GM21576 (cell line): ENCODE measurements at regions not wholly inside any gene's neighbourhood (a gene's known extent, or its start where the extent isn't known, plus 50 kb on each side); places are given as distances from the start of the nearest gene placed in this dataset.
"Not testable (repeated sequence)": the region's sequence is repeated elsewhere in the genome, so short reads cannot be mapped to it uniquely, and the experiment has no call there.

ENCODE experiments used
- ATAC-seq: cut with Tn5 transposase; IDR thresholded peaks from one replicate; pipeline ENCODE4 v1.9.1; 2021; ENCODE audit warnings: mild to moderate bottlenecking, moderate library complexity; ENCODE audit not compliant: unreplicated experiment

DNA sequence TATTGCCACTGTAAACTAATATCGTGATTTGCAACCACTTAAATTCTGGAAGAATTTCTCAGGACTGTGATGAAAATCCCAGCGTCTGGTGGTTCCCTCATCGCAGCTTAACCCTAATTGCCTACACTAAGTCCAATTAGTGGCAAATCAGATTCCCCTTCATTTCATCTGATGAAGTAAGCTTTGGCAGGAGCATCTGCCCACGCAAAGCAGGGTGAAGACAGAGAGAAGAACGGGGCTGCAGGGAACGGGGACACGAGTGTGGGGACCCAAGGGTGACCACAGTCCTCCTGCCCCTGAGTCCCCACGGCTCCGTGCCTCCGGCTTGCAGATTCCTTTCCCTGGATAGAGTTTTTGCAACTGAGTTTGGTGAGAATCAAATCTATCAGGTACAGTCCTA, 159.5 kb downstream of the LY86 start:
- no peak for ATAC-seq

DNA sequence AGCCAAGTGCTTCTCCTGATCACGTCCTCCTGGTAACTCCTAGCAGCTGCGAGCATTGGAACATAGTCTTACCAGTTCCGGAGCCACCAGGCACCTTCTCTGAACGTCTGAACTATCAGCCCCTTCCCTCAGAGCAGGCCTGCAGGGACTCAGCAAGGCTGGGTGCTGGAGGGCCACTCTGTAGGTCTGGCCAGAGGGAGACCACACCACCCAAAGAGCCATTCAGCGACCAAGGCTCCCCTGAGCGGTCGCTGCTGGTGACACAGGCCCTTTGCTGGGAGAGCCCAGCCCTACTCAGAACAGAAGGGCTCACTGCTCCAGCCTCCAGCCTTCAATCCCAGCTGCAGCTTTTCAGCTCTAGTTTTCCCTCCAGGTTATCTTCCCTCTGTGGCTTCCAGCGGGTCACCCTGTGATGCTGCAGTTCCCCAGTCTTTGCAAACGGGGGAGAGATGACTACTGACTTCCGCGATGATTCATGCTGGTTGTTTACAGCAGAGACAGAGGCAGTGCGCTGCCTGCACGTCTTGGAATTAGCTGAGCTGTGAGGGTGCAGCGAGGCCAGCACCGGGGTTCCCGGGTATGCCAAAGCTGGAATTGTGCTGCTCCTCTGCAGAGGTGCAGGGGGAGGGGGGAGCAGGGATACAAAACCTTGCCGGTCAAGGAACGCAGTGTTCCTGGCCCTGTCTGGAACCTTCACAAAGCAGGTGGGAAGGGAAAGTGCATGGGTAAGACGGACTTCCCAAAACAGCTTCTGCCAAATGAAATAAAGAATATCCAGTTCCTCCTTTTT, 161.4 kb downstream of the LY86 start:
- no peak for ATAC-seq

DNA sequence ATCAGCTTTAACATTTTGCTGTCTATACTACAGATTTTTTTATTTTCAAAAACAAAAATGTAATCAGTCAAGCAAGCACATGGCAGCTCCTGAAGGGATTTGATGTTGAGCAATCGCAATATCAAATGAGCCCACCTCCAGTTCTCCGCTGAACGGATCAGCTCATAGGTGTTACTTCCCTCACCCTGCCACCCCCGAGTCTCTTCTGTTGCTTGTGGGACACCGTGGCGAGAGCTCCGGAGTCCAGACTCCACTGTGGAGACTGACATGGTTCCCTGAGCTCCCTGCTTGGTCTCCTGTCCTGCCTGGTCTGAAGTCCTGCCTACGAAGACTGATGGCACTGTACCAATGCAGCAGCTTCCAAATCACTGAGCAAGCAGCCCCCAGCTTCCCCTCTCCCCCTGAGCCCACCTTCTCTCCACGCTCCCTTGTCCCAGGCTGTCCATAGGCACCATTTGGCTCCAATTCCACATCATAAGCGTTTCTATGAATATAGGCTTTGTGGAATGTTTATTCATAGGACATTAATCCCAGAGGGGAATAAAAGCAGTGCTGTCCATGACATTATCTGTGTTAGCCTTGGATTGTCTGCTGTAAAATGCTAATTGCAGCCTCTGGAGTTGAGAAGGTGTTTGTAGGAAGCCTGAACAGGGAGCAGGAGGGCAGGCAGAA, 162.2 kb downstream of the LY86 start:
- no peak for ATAC-seq

- ATAC-seq: no peak
These were observed 162.7 kb downstream of the LY86 start for GRCh38 chr6:6751266-6751596.

DNA sequence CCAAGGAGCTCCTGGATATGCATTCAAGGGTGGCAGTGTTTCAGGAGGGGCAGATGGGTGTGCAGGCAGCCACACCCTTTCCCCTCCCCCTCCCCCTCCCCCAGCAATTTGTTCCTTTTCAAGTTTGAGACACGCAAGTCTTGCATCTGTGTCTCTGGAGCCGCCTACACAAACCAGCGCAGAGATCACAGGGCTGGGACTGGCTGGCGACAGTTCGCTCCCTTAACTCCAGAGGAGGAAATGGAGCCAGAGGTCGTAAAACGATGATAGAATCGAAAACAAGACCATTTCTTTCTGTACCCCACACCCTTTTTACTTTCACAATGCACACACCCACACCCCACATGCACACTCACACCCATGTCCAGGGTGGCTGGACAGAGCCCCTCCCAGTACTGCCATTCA, 163.1 kb downstream of the LY86 start:
- no peak for ATAC-seq

DNA sequence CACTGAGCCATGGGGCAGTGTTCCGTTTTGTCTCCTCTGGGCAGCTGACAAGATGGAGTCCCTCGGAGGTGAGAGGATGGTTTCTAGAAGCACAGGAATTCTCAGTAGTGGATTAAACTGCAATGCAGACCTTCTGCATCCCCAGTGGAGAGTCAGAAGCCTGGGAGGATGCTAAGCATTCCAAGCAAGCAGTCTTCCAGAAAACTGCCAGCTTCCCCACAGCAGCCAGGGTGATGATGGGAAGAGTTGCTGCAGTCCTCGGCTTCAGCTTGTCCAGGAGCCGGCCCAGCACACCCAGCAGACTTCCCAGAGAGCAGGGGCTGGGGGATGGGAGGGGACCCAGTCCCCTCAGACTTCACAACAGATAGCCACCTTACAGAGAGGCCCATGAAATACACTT, 163.6 kb downstream of the LY86 start:
- ATAC-seq: no peak

DNA sequence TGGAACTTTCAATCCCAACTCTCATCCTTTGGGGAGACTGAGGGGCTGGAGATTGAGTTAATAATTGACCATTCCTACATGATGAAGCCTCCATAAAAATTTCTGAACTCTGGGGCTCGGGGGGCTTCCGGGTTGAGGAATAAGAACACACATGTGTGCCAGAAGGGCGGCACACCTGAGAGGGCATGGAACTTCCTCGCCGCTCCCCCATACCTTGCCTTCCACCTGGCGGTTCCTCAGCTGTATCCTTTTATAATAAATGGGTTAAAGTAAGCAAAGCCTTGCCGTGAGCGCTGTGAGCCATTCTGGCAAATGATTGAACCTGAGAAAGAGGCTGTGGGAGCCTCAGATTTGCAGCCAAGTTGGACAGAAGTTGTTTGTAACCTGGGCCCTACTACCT, 164.8 kb downstream of the LY86 start:
- no peak for ATAC-seq

DNA sequence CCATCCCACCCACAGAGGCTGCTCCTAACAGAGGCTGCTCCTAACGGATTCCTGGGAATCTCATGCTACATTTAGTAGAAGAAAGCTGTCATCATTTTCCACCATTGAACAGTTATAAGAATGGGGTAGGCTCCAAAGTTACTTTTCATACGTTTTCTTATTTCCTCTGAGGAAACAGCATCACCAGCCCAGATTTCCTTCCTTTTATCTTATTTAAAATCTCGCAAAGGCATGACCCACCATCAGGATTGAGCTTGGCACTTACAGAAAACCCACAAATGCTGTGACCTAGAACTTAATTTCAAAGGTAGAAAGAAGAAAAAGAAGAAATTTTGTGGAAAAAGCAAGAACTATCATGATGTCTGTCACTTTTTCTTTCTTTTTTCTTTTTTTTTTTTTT, 168.0 kb downstream of the LY86 start:
- no peak for ATAC-seq

GRCh38 chr6:6758546-6758914, 170.0 kb downstream of the LY86 start:
- no peak for ATAC-seq

GRCh38 chr6:6758915-6759654, 170.6 kb downstream of the LY86 start:
- ATAC-seq: peak; percentile 95

DNA sequence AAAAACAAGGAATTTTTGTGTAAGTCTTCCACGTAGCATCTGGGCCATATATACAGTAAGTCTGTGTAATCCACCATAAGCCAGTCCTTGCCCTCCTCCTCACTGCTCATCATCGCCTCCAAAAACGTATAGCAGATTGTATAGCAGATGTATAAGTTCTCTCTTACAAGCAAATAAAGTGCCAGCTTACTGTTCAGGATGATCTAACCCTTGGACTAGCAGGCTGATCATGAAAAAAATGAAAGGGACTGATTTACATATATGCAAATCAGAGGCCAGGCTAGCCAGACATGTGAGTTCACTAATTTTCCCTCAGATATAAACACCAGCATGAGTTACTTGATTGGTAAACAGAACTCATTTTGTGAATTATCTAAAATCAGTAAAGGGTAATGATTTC, 171.5 kb downstream of the LY86 start:
- ATAC-seq: no peak

GRCh38 chr6:6762566-6762965, 174.0 kb downstream of the LY86 start:
- not testable (repeated sequence) for ATAC-seq

DNA sequence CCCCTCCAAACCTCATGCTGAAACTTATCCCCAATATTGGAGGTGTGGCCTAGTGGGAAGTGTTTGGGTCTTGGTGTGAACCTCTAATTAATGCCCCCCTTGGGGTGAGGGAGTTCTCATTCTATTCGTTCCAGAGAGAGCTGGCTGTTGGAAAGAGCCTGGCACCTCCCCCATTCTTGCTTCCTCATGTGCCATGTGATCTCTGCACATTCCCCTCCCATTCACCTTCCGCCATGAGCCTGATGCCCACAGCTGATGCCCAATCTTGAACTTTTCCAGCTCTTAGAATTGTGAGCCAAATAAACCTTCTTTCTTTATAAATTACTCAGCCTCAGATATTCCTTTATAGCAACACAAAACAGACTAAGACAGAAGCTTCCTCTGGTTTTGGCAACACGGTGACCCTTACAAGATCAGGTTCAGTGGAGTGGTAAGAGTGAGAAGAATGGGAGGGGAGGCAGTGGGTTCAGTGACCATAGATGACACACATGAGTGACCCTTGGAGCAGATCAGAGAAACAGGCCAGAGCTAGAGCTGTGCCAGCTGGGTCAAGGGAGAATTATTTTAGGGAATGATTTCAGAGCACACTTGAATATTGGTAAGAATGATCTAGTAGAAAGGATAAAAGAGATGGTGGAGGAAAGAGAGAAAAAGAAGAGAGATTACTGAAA, 176.4 kb downstream of the LY86 start:
- no peak for ATAC-seq

DNA sequence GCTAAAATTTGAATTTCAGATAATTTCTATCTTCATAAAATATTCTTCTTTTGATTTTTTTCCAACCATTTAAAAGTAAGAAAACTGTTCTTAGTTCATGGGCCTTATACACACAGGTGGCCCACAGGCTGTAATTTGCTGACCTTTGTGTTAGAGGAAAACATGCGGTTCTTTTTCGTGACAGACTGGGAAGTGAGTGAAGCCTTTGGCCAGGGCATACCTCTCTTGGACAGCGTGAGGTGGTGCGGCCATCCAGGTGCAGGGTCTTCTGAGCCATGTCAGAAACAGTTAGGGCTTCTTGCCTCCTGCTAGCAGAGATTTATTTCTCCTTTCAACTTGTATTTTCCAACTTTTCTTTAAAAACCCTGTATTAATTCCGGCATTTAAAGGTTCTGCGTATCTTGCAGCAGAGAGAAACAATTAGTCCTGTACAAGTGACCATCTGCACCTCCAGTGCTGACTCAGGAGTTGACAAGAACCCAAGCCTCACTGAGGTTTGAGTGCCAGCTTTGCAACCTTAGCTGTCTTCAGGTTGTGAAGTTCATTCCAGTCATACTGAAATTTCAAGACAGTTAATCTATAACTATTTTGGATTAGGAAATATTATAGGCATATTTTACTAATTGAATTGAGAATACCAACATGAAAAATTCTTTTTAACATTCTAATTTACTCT, 177.8 kb downstream of the LY86 start:
- ATAC-seq: no peak

DNA sequence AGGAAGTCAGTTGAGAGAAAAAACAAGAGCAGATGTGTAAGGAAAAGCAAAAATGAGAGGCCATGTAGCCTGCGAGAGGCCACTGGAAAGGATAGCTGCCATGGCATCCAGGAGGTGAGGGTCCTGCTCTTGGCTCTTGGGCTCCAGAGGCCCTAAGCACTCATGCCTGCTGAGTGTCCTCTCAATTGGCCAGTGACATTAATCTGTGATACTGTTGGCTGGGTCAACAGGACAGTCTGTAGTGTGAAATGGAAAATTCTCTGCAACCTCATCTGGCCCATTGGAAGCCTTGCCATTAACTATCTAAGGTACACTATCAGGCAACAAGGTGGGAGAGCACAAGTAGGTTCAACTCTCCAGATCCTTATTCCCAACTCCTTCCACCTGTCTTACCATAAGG, 180.9 kb downstream of the LY86 start:
- ATAC-seq: no peak

GRCh38 chr6:6771224-6771945, 182.9 kb downstream of the LY86 start:
- ATAC-seq: no peak

- ATAC-seq: no peak
These were observed 183.4 kb downstream of the LY86 start for GRCh38 chr6:6771964-6772363.

- no peak for ATAC-seq
These were observed 184.2 kb downstream of the LY86 start for GRCh38 chr6:6772751-6773150.

- no peak for ATAC-seq
These were observed 186.6 kb downstream of the LY86 start for GRCh38 chr6:6775074-6775473.

DNA sequence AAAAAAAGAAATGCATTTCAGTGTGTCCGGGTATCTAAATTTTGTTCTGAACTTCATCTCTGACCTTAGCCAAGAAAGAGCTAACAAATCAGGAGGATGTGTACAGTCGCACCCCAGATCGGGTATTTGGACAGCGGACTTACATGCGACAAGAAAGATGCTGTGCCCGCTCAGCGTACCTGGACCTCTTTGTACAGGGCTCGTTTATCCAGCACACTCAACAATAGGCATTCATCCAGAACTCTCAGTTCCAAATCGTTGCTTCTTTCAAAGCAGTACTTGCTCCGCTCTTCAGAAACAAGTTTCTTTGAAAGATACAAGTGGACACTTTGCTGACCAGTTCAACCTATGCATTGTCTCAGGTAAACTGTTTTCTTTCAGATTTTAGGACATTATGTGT, 191.7 kb downstream of the LY86 start:
- ATAC-seq: no peak
